ENCODE measurements at regions not wholly inside any gene's neighbourhood (a gene's known extent, or its start where the extent isn't known, plus 50 kb on each side); places are given as distances from the start of the nearest gene placed in this dataset.

DNA sequence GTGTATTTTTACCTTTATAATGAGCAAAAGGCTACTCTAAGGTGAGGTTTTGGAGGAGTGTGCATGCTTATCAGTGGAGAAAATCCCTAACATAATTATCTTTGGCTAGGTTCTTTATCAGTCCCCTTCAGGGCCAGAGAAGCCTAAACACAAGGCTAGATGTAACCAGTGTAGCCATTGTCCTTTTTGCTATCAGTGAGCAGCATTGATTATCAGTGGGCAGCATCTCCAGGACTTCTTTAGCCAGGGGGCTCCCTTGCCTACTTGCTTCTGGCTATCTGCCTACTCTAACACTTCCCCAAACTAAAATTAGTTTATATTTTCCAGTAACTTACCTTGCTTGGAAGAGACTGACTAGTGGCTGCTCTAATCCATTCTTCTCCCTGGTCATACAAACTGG, 595.6 kb downstream of the TRAM1L1 start:
- DNase-seq: no peak
- no TSS peak for BruUV-seq (replicated peaks)
- no peaks in the 10 kb centered on the region for H3K4me1 Mint-ChIP-seq (ENCODE audit: low read depth, unreplicated experiment)
- no peak overlapping the region for H3K27ac Mint-ChIP-seq (ENCODE audit: unreplicated experiment)
- intact Hi-C loops (cut with micrococcal nuclease; ENCODE audit: unreplicated experiment): no loop called here
- H3K36me3 Mint-ChIP-seq (ENCODE audit: insufficient read depth, unreplicated experiment): no peaks in the 10 kb centered on the region
- no peaks in the 10 kb centered on the region for H3K9me3 Mint-ChIP-seq (ENCODE audit: low read depth, unreplicated experiment)
- H3K4me3 Mint-ChIP-seq (ENCODE audit: low read depth, unreplicated experiment): no peak overlapping the region
- TF ChIP-seq, protein P1, sequence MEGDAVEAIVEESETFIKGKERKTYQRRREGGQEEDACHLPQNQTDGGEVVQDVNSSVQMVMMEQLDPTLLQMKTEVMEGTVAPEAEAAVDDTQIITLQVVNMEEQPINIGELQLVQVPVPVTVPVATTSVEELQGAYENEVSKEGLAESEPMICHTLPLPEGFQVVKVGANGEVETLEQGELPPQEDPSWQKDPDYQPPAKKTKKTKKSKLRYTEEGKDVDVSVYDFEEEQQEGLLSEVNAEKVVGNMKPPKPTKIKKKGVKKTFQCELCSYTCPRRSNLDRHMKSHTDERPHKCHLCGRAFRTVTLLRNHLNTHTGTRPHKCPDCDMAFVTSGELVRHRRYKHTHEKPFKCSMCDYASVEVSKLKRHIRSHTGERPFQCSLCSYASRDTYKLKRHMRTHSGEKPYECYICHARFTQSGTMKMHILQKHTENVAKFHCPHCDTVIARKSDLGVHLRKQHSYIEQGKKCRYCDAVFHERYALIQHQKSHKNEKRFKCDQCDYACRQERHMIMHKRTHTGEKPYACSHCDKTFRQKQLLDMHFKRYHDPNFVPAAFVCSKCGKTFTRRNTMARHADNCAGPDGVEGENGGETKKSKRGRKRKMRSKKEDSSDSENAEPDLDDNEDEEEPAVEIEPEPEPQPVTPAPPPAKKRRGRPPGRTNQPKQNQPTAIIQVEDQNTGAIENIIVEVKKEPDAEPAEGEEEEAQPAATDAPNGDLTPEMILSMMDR (IDR thresholded peaks at IDR 0.05; ENCODE audit: unreplicated experiment): no peak
- no peaks in the 10 kb centered on the region for H3K27me3 Mint-ChIP-seq (ENCODE audit: unreplicated experiment)
- CTCF ChIA-PET: no interaction called here

GRCh38 chr4:116486401-116486800, 599.0 kb downstream of the TRAM1L1 start:
- TF ChIP-seq, protein P1 (IDR thresholded peaks at IDR 0.05; ENCODE audit: unreplicated experiment): no peak
- Mint-ChIP-seq H3K4me1 (ENCODE audit: low read depth, unreplicated experiment) (no peaks in the 10 kb centered on the region), H3K36me3 (ENCODE audit: insufficient read depth, unreplicated experiment) (no peaks in the 10 kb centered on the region), H3K27me3 (ENCODE audit: unreplicated experiment) (no peaks in the 10 kb centered on the region), H3K27ac (ENCODE audit: unreplicated experiment) (no peak overlapping the region), H3K4me3 (ENCODE audit: low read depth, unreplicated experiment) (no peak overlapping the region), H3K9me3 (ENCODE audit: low read depth, unreplicated experiment) (no peaks in the 10 kb centered on the region)
- DNase-seq: no peak
- no TSS peak for BruUV-seq (replicated peaks)
- intact Hi-C loops (cut with micrococcal nuclease; ENCODE audit: unreplicated experiment): no loop called here
- CTCF ChIA-PET: no interaction called here

DNA sequence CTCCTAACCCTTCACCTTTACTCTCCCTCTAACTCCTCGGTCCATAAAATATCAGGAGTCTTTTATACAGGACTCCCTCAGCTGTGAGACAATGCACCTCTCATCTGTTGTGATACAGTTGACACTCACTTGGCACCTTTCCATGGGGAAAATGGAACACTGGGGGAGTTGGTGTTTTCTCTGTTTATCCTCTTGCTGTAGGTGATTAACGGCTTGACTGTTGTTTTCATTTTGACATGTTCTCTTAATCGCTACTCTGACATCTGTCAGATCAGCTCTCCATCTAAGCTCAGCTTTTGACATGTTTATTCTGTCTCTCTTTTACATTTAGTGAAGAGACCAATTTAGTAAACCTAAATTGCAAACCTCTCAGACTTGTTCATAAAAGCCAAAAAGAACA, 604.8 kb downstream of the TRAM1L1 start:
- no peaks in the 10 kb centered on the region for H3K27me3 Mint-ChIP-seq (ENCODE audit: unreplicated experiment)
- H3K27ac Mint-ChIP-seq (ENCODE audit: unreplicated experiment): no peak overlapping the region
- DNase-seq: no peak
- no peaks in the 10 kb centered on the region for H3K4me1 Mint-ChIP-seq (ENCODE audit: low read depth, unreplicated experiment)
- TF ChIP-seq, protein P1 (IDR thresholded peaks at IDR 0.05; ENCODE audit: unreplicated experiment): no peak
- BruUV-seq (replicated peaks): no TSS peak
- CTCF ChIA-PET: no interaction called here
- H3K36me3 Mint-ChIP-seq (ENCODE audit: insufficient read depth, unreplicated experiment): no peaks in the 10 kb centered on the region
- H3K9me3 Mint-ChIP-seq (ENCODE audit: low read depth, unreplicated experiment): peaks cover 2% of the 10 kb centered on the region
- intact Hi-C loops (cut with micrococcal nuclease; ENCODE audit: unreplicated experiment): no loop called here
- H3K4me3 Mint-ChIP-seq (ENCODE audit: low read depth, unreplicated experiment): no peak overlapping the region

DNA sequence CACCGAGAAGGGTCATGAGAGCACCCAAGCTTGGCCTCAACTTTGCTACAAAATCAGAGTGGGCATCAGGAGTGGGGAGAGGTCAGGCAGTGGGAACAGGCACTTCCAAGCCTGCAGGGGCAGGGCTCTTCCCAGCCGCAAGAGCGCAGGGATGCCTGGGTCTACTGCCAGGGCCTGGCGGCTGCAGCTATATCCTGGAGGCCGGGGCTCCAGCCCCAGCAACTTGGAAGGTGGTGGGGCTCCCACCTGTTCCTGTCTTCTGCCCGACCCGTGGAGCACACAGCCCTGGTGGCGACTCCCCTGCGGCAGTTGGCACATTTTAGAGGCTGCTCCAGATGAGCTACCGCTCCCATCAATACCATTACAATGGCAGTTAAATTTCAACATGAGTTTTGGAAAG, 607.0 kb downstream of the TRAM1L1 start:
- Mint-ChIP-seq H3K4me3 (ENCODE audit: low read depth, unreplicated experiment) (no peak overlapping the region), H3K36me3 (ENCODE audit: insufficient read depth, unreplicated experiment) (no peaks in the 10 kb centered on the region), H3K4me1 (ENCODE audit: low read depth, unreplicated experiment) (no peaks in the 10 kb centered on the region), H3K27ac (ENCODE audit: unreplicated experiment) (no peak overlapping the region), H3K27me3 (ENCODE audit: unreplicated experiment) (no peaks in the 10 kb centered on the region), H3K9me3 (ENCODE audit: low read depth, unreplicated experiment) (peaks cover 2% of the 10 kb centered on the region)
- BruUV-seq (replicated peaks): no TSS peak
- no peak for DNase-seq
- CTCF ChIA-PET: no interaction called here
- TF ChIP-seq, protein P1 (IDR thresholded peaks at IDR 0.05; ENCODE audit: unreplicated experiment): no peak
- intact Hi-C loops (cut with micrococcal nuclease; ENCODE audit: unreplicated experiment): no loop called here

DNA sequence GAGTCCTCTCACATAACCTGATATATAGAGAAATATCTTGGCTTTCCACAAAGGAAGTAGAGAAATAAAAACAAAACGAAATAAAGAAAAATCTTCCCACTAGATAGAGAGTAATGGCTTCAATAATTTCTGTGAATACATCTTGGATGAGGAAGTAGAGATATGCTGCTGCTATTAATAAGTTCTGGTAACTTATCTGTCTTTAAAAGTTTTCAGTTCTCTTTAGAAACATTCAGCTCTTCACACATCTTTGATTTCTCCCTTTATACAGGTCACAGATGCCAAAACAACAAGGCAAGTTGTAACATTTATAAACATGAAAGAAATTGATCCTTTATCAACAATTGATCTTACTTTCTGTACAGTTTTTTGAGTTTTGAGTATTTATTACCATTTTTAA, 615.8 kb downstream of the TRAM1L1 start:
- no peaks in the 10 kb centered on the region for H3K27me3 Mint-ChIP-seq (ENCODE audit: unreplicated experiment)
- no TSS peak for BruUV-seq (replicated peaks)
- H3K4me3 Mint-ChIP-seq (ENCODE audit: low read depth, unreplicated experiment): no peak overlapping the region
- H3K9me3 Mint-ChIP-seq (ENCODE audit: low read depth, unreplicated experiment): no peaks in the 10 kb centered on the region
- H3K27ac Mint-ChIP-seq (ENCODE audit: unreplicated experiment): no peak overlapping the region
- CTCF ChIA-PET: no interaction called here
- TF ChIP-seq, protein P1 (IDR thresholded peaks at IDR 0.05; ENCODE audit: unreplicated experiment): no peak
- H3K4me1 Mint-ChIP-seq (ENCODE audit: low read depth, unreplicated experiment): peaks cover 7% of the 10 kb centered on the region
- DNase-seq: no peak
- intact Hi-C loops (cut with micrococcal nuclease; ENCODE audit: unreplicated experiment): no loop called here
- no peaks in the 10 kb centered on the region for H3K36me3 Mint-ChIP-seq (ENCODE audit: insufficient read depth, unreplicated experiment)
